GM10266 (cell line): ENCODE measurements at regions not wholly inside any gene's neighbourhood (a gene's known extent, or its start where the extent isn't known, plus 50 kb on each side); places are given as distances from the start of the nearest gene placed in this dataset.

Experiments used
- DNase-seq: peaks from one replicate; pipeline ENCODE4 v3.0.0; 2012; ENCODE audit errors: extremely low spot score
- CTCF ChIP-seq: IDR thresholded peaks from 2 replicates; pipeline ENCODE4 v1.5.1; 2012; ENCODE audit warnings: mild to moderate bottlenecking, low read depth; ENCODE audit not compliant: control insufficient read depth, insufficient read depth; ENCODE audit errors: missing control alignments

GRCh38 chr11:70824605-70825245, 426.4 kb downstream of the CTTN start:
- no peak for DNase-seq
- TF ChIP-seq CTCF = no peak

- no peak for DNase-seq
- no peak for TF ChIP-seq CTCF
Observed at GRCh38 chr11:70825893-70826540, 426.4 kb downstream of the SHANK2 start.

- DNase-seq = no peak
- TF ChIP-seq CTCF = no peak
Observed at GRCh38 chr11:70826541-70827335, 425.6 kb downstream of the SHANK2 start.

GRCh38 chr11:70828593-70829082, 423.7 kb downstream of the SHANK2 start:
- TF ChIP-seq CTCF = no peak
- no peak for DNase-seq

- DNase-seq = no peak
Observed at GRCh38 chr11:70829134-70829885, 423.1 kb downstream of the SHANK2 start.

GRCh38 chr11:70829886-70830272, 422.5 kb downstream of the SHANK2 start:
- DNase-seq = no peak
- no peak for TF ChIP-seq CTCF

More at GRCh38 chr11:70829134-70829885, 423.1 kb downstream of the SHANK2 start:
- TF ChIP-seq CTCF = no peak
